WERI-Rb-1 (cell line): ENCODE measurements at regions not wholly inside any gene's neighbourhood (a gene's known extent, or its start where the extent isn't known, plus 50 kb on each side); places are given as distances from the start of the nearest gene placed in this dataset.

Source experiments
- DNase-seq: peaks from one replicate; pipeline ENCODE4 v3.0.0-alpha.2; 2020
- H3K27ac ChIP-seq: fragments of 250-450 bp; sonication (Bioruptor Pico); 2 replicates; pipeline ENCODE4 v1.5.1; 2020; ENCODE audit warnings: mild to moderate bottlenecking, moderate library complexity
- H3K27me3 ChIP-seq: fragments of 250-450 bp; sonication (Bioruptor Pico); 2 replicates; pipeline ENCODE4 v1.5.1; 2021; ENCODE audit warnings: mild to moderate bottlenecking, low read depth, moderate library complexity; ENCODE audit not compliant: insufficient read depth, severe bottlenecking
- H3K36me3 ChIP-seq: fragments of 250-450 bp; sonication (Bioruptor Pico); 2 replicates; pipeline ENCODE4 v1.5.1; 2020; ENCODE audit warnings: mild to moderate bottlenecking, moderate library complexity
- H3K4me3 ChIP-seq: 2 replicates; pipeline ENCODE4 v1.5.1; 2011; ENCODE audit warnings: low read depth, mild to moderate bottlenecking, control low read depth, low read length
- H3K9me3 ChIP-seq: fragments of 250-450 bp; sonication (Bioruptor Pico); 2 replicates; pipeline ENCODE4 v1.5.1; 2021; ENCODE audit warnings: mild to moderate bottlenecking, moderate library complexity; ENCODE audit not compliant: severe bottlenecking
- CTCF ChIP-seq: IDR thresholded peaks from 2 replicates; pipeline ENCODE4 v1.5.1; 2011; ENCODE audit warnings: low read depth, mild to moderate bottlenecking, control low read depth, inconsistent platforms, low read length

- peak; percentile 84 for DNase-seq
These were observed 201.4 kb upstream of the CIBAR2 start for GRCh38 chr16:85313526-85314301.

DNA sequence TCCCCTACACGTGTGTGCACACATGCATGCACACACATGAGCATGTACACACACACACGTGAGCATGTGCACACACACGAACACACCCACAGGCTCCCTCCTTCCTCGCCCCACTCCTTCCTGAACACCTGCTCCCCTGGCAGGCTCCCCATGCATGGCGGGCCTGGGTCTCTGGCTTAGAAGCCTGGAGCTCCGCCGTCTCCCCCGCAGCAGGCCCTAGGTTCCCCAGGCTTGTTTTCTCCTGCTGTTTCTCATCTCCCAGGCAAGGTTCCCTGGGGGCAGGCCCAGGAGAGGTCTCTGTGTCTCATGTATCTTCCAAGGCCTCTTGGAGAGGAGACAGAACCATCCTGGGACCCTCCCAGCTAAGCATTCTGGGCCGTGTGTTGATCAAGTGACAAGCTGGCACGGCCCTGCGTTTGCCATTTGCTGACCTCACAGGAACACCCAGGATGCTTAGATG is 202.3 kb upstream of the CIBAR2 start:
- DNase-seq = no peak
- Histone ChIP-seq H3K9me3 (no peaks in the 10 kb centered on the region), H3K27ac (peak overlapping the region; percentile 97), H3K4me3 (no peak overlapping the region), H3K36me3 (no peaks in the 10 kb centered on the region), H3K27me3 (no peaks in the 10 kb centered on the region)
- no peak for TF ChIP-seq CTCF

More at GRCh38 chr16:85313526-85314301, 201.4 kb upstream of the CIBAR2 start:
- Histone ChIP-seq H3K27ac (peak overlapping the region; percentile 97), H3K9me3 (no peaks in the 10 kb centered on the region), H3K4me3 (peak overlapping the region; percentile 10; the same call in 1 of the 2 replicates), H3K27me3 (no peaks in the 10 kb centered on the region), H3K36me3 (no peaks in the 10 kb centered on the region)
- no peak for TF ChIP-seq CTCF

- no peak for DNase-seq
- TF ChIP-seq CTCF = no peak
- no peaks in the 10 kb centered on the region for H3K27me3 ChIP-seq
- no peaks in the 10 kb centered on the region for H3K9me3 ChIP-seq
- H3K27ac ChIP-seq = peak overlapping the region; percentile 57
- H3K36me3 ChIP-seq = no peaks in the 10 kb centered on the region
- H3K4me3 ChIP-seq = no peak overlapping the region
These were observed 203.6 kb upstream of the CIBAR2 start for GRCh38 chr16:85315866-85316265.

DNA sequence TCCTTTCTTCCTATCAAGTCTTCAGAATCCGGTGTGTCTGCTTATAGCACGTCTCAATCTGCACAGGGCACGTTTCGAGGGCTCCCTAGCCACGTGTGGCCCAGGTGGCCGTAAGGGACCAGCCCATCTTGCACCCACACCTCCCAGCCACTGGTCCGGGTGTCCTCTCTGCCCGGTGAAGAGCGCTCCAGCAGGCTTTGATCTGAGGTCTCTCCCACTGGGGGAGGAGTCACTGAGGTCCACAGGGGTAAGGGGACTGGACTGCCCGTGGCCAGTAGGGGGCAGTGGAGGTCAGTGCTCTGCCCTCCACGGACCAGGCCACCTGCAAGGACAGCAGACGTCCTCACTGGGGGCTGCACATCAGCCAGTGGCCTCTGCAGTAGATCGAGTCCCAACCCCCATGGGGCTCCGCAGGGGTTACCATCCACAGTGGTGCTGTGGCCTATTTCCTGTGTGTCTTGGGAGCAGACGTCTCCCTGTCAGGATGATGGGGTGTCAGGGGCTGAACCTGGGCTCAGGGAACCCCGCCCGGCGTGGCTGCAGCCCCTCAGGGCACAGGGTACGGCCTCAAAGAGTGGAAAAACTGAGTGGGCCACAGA is 204.1 kb upstream of the CIBAR2 start:
- no peaks in the 10 kb centered on the region for H3K9me3 ChIP-seq
- no peak overlapping the region for H3K4me3 ChIP-seq
- DNase-seq = peak; percentile 77
- peak overlapping the region; percentile 57 for H3K27ac ChIP-seq
- H3K36me3 ChIP-seq = no peaks in the 10 kb centered on the region
- H3K27me3 ChIP-seq = no peaks in the 10 kb centered on the region
- TF ChIP-seq CTCF = peak; percentile 90

DNA sequence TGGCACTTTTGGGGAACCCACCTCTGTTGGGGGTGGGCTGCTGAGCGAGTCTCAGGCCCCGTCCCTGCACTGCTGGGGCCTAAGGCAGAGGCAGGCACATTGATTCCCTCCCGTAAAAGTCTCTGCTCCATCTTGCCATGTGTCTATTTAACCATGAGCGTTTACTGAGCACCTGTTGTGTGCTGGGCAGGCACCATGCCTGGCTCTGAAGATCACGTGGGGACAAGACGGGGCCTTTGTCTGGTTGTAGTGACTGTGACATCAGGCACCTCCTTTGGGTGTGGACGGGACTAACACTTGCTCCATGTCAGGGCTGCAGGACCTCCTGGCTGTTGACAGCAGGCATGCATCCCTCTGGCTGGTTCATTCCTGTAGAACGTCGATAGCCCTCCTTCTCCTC is 204.7 kb upstream of the CIBAR2 start:
- Histone ChIP-seq H3K36me3 (no peaks in the 10 kb centered on the region), H3K9me3 (no peaks in the 10 kb centered on the region), H3K27me3 (no peaks in the 10 kb centered on the region), H3K4me3 (no peak overlapping the region), H3K27ac (peak overlapping the region; percentile 18; the same call in 1 of the 2 replicates)
- TF ChIP-seq CTCF = no peak
- DNase-seq = no peak
